H1 (cell line): ENCODE measurements at regions not wholly inside any gene's neighbourhood (a gene's known extent, or its start where the extent isn't known, plus 50 kb on each side); places are given as distances from the start of the nearest gene placed in this dataset.
A peak's percentile ranks its signal among the peaks of the same experiment; 100 is the strongest.

Experiments used
- CTCF ChIA-PET: fragments of 300-600 bp; sonication (Branson Sonifier 250); formaldehyde crosslinking; loops from one replicate; lab custom pipeline; 2021; ENCODE audit not compliant: partially characterized antibody; lab: Charles Lee
- POLR2A ChIA-PET: fragments of 300-600 bp; sonication (Branson Sonifier 250); formaldehyde crosslinking; loops from one replicate; lab custom pipeline; 2021; ENCODE audit warnings: inconsistent platforms; ENCODE audit not compliant: partially characterized antibody; lab: Charles Lee
- DNase-seq, 2 experiments: peaks; one replicate each; pipeline versions ENCODE4 v3.0.0 to v3.0.0-alpha.2; 2010 to 2022; ENCODE audit warnings: low spot score in 2 of 2, low read depth in 1 of 2, mixed read lengths in 1 of 2
- FAIRE-seq: peaks from 2 replicates; lab custom pipeline; 2011; peaks lifted over from hg19 to GRCh38; lab: Jason Lieb, UNC
- H2AFZ ChIP-seq: 2 replicates; pipeline ENCODE4 v1.8.1; 2012; ENCODE audit warnings: low read length, inconsistent platforms
- H2AK5ac ChIP-seq: 2 replicates; pipeline ENCODE4 v1.6.1; 2013; ENCODE audit warnings: low read depth, low read length
- H2BK120ac ChIP-seq: replicated peaks from 2 replicates; pipeline ENCODE3; 2013; ENCODE audit warnings: low read depth, low read length, inconsistent platforms
- H2BK12ac ChIP-seq: 2 replicates; pipeline ENCODE4 v1.6.1; 2013; ENCODE audit warnings: low read depth, low read length
- H2BK15ac ChIP-seq: 2 replicates; pipeline ENCODE4 v1.6.1; 2013; ENCODE audit warnings: low read length
- H2BK20ac ChIP-seq: 2 replicates; pipeline ENCODE4 v1.6.1; 2013; ENCODE audit warnings: low read length
- H2BK5ac ChIP-seq: 2 replicates; pipeline ENCODE4 v1.6.1; 2013; ENCODE audit warnings: low read depth, low read length
- H3K14ac ChIP-seq: 2 replicates; pipeline ENCODE4 v1.6.1; 2013; ENCODE audit warnings: inconsistent platforms; ENCODE audit not compliant: insufficient read length
- H3K18ac ChIP-seq: 2 replicates; pipeline ENCODE4 v1.6.1; 2013; ENCODE audit warnings: low read length; ENCODE audit errors: extremely low read depth
- H3K23ac ChIP-seq: 2 replicates; pipeline ENCODE4 v1.6.1; 2013; ENCODE audit warnings: inconsistent platforms; ENCODE audit not compliant: insufficient read length
- H3K23me2 ChIP-seq: 2 replicates; pipeline ENCODE4 v1.6.1; 2013; ENCODE audit warnings: low read depth, low read length
- H3K27ac ChIP-seq: 2 replicates; pipeline ENCODE4 v1.6.1; 2011; ENCODE audit warnings: low read depth, low read length, inconsistent platforms
- H3K27me3 ChIP-seq, 4 experiments: replicated peaks in 1 of 4; 1 replicate in 1 of 4; 2 replicates in 3 of 4; pipeline versions ENCODE4 v1.6.1 to v1.8.1; 2011 to 2013; ENCODE audit warnings: low read length in 3 of 4, mild to moderate bottlenecking in 3 of 4, inconsistent platforms in 2 of 4, mixed read lengths in 2 of 4, moderate library complexity in 1 of 4; ENCODE audit not compliant: control insufficient read depth in 3 of 4, insufficient read depth in 3 of 4; ENCODE audit errors: extremely low read depth in 1 of 4
- H3K36me3 ChIP-seq, 4 experiments: 2 replicates each; pipeline versions ENCODE4 v1.6.1 to v1.8.1; 2011 to 2013; ENCODE audit warnings: mild to moderate bottlenecking in 4 of 4, low read length in 3 of 4, moderate library complexity in 2 of 4, control low read depth in 1 of 4, inconsistent platforms in 1 of 4; ENCODE audit not compliant: insufficient read depth in 4 of 4, control insufficient read depth in 2 of 4
- H3K4ac ChIP-seq: replicated peaks from 2 replicates; pipeline ENCODE3; 2013; ENCODE audit warnings: low read length, low read depth, mixed read lengths, inconsistent platforms; ENCODE audit not compliant: insufficient read length
- H3K4me1 ChIP-seq, 4 experiments: replicated peaks in 1 of 4; 1 replicate in 1 of 4; 2 replicates in 3 of 4; pipeline versions ENCODE4 v1.6.1 to v1.8.1; 2011 to 2013; ENCODE audit warnings: low read length in 3 of 4, inconsistent platforms in 2 of 4, mixed read lengths in 1 of 4; ENCODE audit not compliant: insufficient read depth in 4 of 4, control insufficient read depth in 3 of 4
- H3K4me2 ChIP-seq, 2 experiments: 2 replicates each; pipeline versions ENCODE4 v1.6.1 to v1.8.1; 2011 to 2013; ENCODE audit warnings: low read depth in 2 of 2, low read length in 2 of 2, control low read depth in 1 of 2, inconsistent platforms in 1 of 2, mild to moderate bottlenecking in 1 of 2; ENCODE audit not compliant: insufficient read depth in 1 of 2
- H3K4me3 ChIP-seq, 4 experiments: fragments of 200-600, 300-600 bp in 1 of 4; sonication (generic), shearing (Covaris generic), sonication (Bioruptor Twin) in 1 of 4; 2 replicates each; pipeline versions ENCODE4 v1.5.1 to v1.8.1; 2011 to 2016; ENCODE audit warnings: low read length in 4 of 4, low read depth in 3 of 4, control low read depth in 2 of 4, inconsistent platforms in 2 of 4, mild to moderate bottlenecking in 2 of 4, mixed read lengths in 1 of 4, moderate library complexity in 1 of 4; ENCODE audit not compliant: insufficient read depth in 2 of 4; ENCODE audit errors: extremely low read depth in 1 of 4
- H3K56ac ChIP-seq: replicated peaks from 2 replicates; pipeline ENCODE3; 2013; ENCODE audit warnings: low read depth, mild to moderate bottlenecking, mixed read lengths, low read length, inconsistent platforms; ENCODE audit not compliant: insufficient read length
- H3K79me1 ChIP-seq: 2 replicates; pipeline ENCODE4 v1.6.1; 2013; ENCODE audit warnings: low read depth, low read length, control low read depth
- H3K79me2 ChIP-seq, 2 experiments: 2 replicates each; pipeline versions ENCODE4 v1.6.1 to v1.8.1; 2012 to 2013; ENCODE audit warnings: low read length in 2 of 2, mild to moderate bottlenecking in 2 of 2, inconsistent platforms in 1 of 2; ENCODE audit not compliant: insufficient read depth in 2 of 2, control insufficient read depth in 1 of 2
- H3K9ac ChIP-seq, 4 experiments: replicated peaks in 1 of 4; 1 replicate in 1 of 4; 2 replicates in 3 of 4; pipeline versions ENCODE4 v1.6.1 to v1.8.1; 2011 to 2013; ENCODE audit warnings: low read depth in 3 of 4, low read length in 3 of 4, control low read depth in 2 of 4, mild to moderate bottlenecking in 2 of 4, moderate library complexity in 2 of 4, inconsistent platforms in 1 of 4; ENCODE audit errors: extremely low read depth in 1 of 4
- H3K9me3 ChIP-seq, 2 experiments: 2 replicates each; pipeline versions ENCODE4 v1.6.1 to v1.8.1; 2012 to 2013; ENCODE audit warnings: mild to moderate bottlenecking in 2 of 2, moderate library complexity in 2 of 2, control low read depth in 1 of 2, inconsistent platforms in 1 of 2, low read depth in 1 of 2, low read length in 1 of 2, mixed read lengths in 1 of 2; ENCODE audit not compliant: insufficient read depth in 2 of 2
- H4K20me1 ChIP-seq, 2 experiments: replicated peaks in 1 of 2; 2 replicates each; pipeline versions ENCODE3 to v1.8.1; 2011 to 2013; ENCODE audit warnings: inconsistent platforms in 2 of 2, low read length in 2 of 2, mild to moderate bottlenecking in 1 of 2; ENCODE audit not compliant: insufficient read depth in 2 of 2, control insufficient read depth in 1 of 2
- H4K5ac ChIP-seq: 2 replicates; pipeline ENCODE4 v1.6.1; 2013; ENCODE audit warnings: low read length, low read depth, mixed read lengths, inconsistent platforms; ENCODE audit not compliant: insufficient read length
- H4K8ac ChIP-seq: 2 replicates; pipeline ENCODE4 v1.8.0; 2013; ENCODE audit warnings: mild to moderate bottlenecking, moderate library complexity, low read length, inconsistent platforms; ENCODE audit not compliant: insufficient read depth; ENCODE audit errors: extremely low read depth
- H4K91ac ChIP-seq: replicated peaks from 2 replicates; pipeline ENCODE3; 2013; ENCODE audit warnings: low read length, mixed read lengths, inconsistent platforms; ENCODE audit not compliant: insufficient read length
- CBX5 ChIP-seq: fragments of 300-800, 300-1000 bp; sonication (generic); IDR thresholded peaks from 2 replicates; pipeline ENCODE4 v1.7.1; 2016; ENCODE audit warnings: antibody characterized with exemption, low read length, low read depth
- CBX8 ChIP-seq: fragments of 300-800, 300-1000 bp; sonication (generic); IDR thresholded peaks from 2 replicates; pipeline ENCODE4 v1.7.1; 2016; ENCODE audit warnings: low read depth, low read length, borderline replicate concordance
- CHD2 ChIP-seq: IDR thresholded peaks from 2 replicates; pipeline ENCODE4 v1.6.1; 2012; ENCODE audit warnings: low read length, improper control_type of control experiment
- EP300 ChIP-seq, 2 experiments: IDR thresholded peaks; 1 replicate in 1 of 2; 2 replicates in 1 of 2; pipeline ENCODE4 v1.6.1; 2011 to 2012; ENCODE audit warnings: low read depth in 2 of 2, low read length in 2 of 2, mild to moderate bottlenecking in 2 of 2, borderline replicate concordance in 1 of 2, inconsistent platforms in 1 of 2, moderate library complexity in 1 of 2
- GABPA ChIP-seq: IDR thresholded peaks from 2 replicates; pipeline ENCODE4 v1.6.1; 2011; ENCODE audit warnings: mild to moderate bottlenecking, low read length, moderate library complexity, borderline replicate concordance; ENCODE audit not compliant: insufficient read depth
- KDM1A ChIP-seq: fragments of 200-600, 300-600 bp; sonication (generic); IDR thresholded peaks from 2 replicates; pipeline ENCODE4 v1.7.1; 2016; ENCODE audit warnings: mild to moderate bottlenecking, low read length, borderline replicate concordance
- MAFK ChIP-seq: IDR thresholded peaks from 2 replicates; pipeline ENCODE4 v1.6.1; 2012; ENCODE audit warnings: low read depth, mild to moderate bottlenecking, improper control_type of control experiment, low read length
- POU5F1 ChIP-seq: IDR thresholded peaks from 2 replicates; pipeline ENCODE4 v1.6.1; 2011; ENCODE audit warnings: low read depth, mild to moderate bottlenecking, low read length, moderate library complexity
- RXRA ChIP-seq: IDR thresholded peaks from 2 replicates; pipeline ENCODE4 v1.6.1; 2011; ENCODE audit warnings: low read depth, mild to moderate bottlenecking, low read length, moderate library complexity; ENCODE audit not compliant: insufficient read depth
- SIRT6 ChIP-seq: IDR thresholded peaks from one replicate; pipeline ENCODE4 v1.7.1; 2012; ENCODE audit warnings: low read length, inconsistent platforms
- SIX5 ChIP-seq: IDR thresholded peaks from 2 replicates; pipeline ENCODE4 v1.6.1; 2011; ENCODE audit warnings: mild to moderate bottlenecking, low read depth, low read length
- SUZ12 ChIP-seq: fragments of 200-600 bp; sonication (generic); IDR thresholded peaks from 2 replicates; pipeline ENCODE4 v1.6.1; 2012; ENCODE audit warnings: mild to moderate bottlenecking, inconsistent platforms, low read length, moderate library complexity, mixed read lengths
- TAF1 ChIP-seq: IDR thresholded peaks from 2 replicates; pipeline ENCODE4 v1.6.1; 2011; ENCODE audit warnings: mild to moderate bottlenecking, low read depth, low read length
- TCF12 ChIP-seq: IDR thresholded peaks from 2 replicates; pipeline ENCODE4 v1.6.1; 2011; ENCODE audit warnings: low read depth, mild to moderate bottlenecking, low read length
- TEAD4 ChIP-seq: IDR thresholded peaks from 2 replicates; pipeline ENCODE4 v1.6.1; 2012; ENCODE audit warnings: low read depth, low read length, inconsistent platforms, mixed read lengths
- ZNF274 ChIP-seq: IDR thresholded peaks from 2 replicates; pipeline ENCODE4 v1.7.0; 2012; ENCODE audit warnings: low read length, borderline replicate concordance; ENCODE audit errors: extremely low read depth
- whole genome bisulfite sequencing, 2 experiments: shearing (Covaris generic) in 1 of 2; methylation state at CpG; one replicate each; pipeline versions ENCODE4 v1.1.6 to v1.1.7; 2013 to 2015; ENCODE audit warnings: low lambda C conversion rate in 2 of 2, mixed read lengths in 2 of 2, inconsistent platforms in 1 of 2, low coverage in 1 of 2, missing lambda C conversion rate in 1 of 2; ENCODE audit not compliant: insufficient replicate concordance in 2 of 2, insufficient coverage in 1 of 2, insufficient read length in 1 of 2; ENCODE audit errors: extremely low coverage in 1 of 2, missing lambda C conversion rate in 1 of 2; 5-methylcytosine and 5-hydroxymethylcytosine counted together

GRCh38 chr16:29154088-29154487 lies 169.2 kb downstream of the LAT start:
- H3K4me2 ChIP-seq, result no peak overlapping the region
- H3K18ac ChIP-seq, result no peak overlapping the region
- H4K5ac ChIP-seq, result no peak overlapping the region
- H4K8ac ChIP-seq, result no peak overlapping the region
- no peak overlapping the region for H3K4me3 ChIP-seq
- H2BK20ac ChIP-seq, result no peak overlapping the region
- H3K23me2 ChIP-seq, result no peaks in the 10 kb centered on the region
- 89% methylated on average over 18 of the region's 18 CpGs; no CpG with 5 or more reads in 1 of the 2 experiments for WGBS, 2 experiments
- H3K23ac ChIP-seq, result no peak overlapping the region
- no peak overlapping the region for H3K4ac ChIP-seq
- no peak overlapping the region for H3K14ac ChIP-seq
- H2BK120ac ChIP-seq, result no peak overlapping the region
- H3K27me3 ChIP-seq, result no peaks in the 10 kb centered on the region
- FAIRE-seq (no peak), DNase-seq (no peak)
- no peak overlapping the region for H3K9ac ChIP-seq
- no peak overlapping the region for H4K91ac ChIP-seq
- no peaks in the 10 kb centered on the region for H3K36me3 ChIP-seq
- H3K4me1 ChIP-seq, result peaks cover 2 to 10% (median 6%) of the 10 kb centered on the region in 4 experiments; a peak in 5 of 7 replicates
- H2AFZ ChIP-seq, result no peak overlapping the region
- H3K79me1 ChIP-seq, result no peaks in the 10 kb centered on the region
- no peak overlapping the region for H2BK5ac ChIP-seq
- peak overlapping the region; percentile 39; the same call in 1 of the 2 replicates for H2BK12ac ChIP-seq
- no peak overlapping the region; the same call in 1 of the 2 replicates for H2BK15ac ChIP-seq
- no peaks in the 10 kb centered on the region for H3K79me2 ChIP-seq
- no peaks in the 10 kb centered on the region; a peak in 1 of 4 replicates for H3K9me3 ChIP-seq
- H3K56ac ChIP-seq, result no peak overlapping the region
- no peaks in the 10 kb centered on the region for H4K20me1 ChIP-seq
- no peak overlapping the region for H3K27ac ChIP-seq
- H2AK5ac ChIP-seq, result no peak overlapping the region
- CTCF ChIA-PET, result no interaction called here
- POLR2A ChIA-PET, result no interaction called here
- TF ChIP-seq KDM1A, result no peak
- no peak for TF ChIP-seq POU5F1
- no peak for TF ChIP-seq GABPA
- TF ChIP-seq ZNF274, result no peak
- no peak for TF ChIP-seq SUZ12
- TF ChIP-seq SIRT6, result no peak
- TF ChIP-seq EP300 (IDR thresholded peaks at IDR 0.05; ENCODE audit: borderline replicate concordance in 1 of 2, low read depth in 2 of 2, low read length in 2 of 2), result no peak
- TF ChIP-seq SIX5, result no peak
- TF ChIP-seq TAF1, result no peak
- no peak for TF ChIP-seq MAFK
- TF ChIP-seq TEAD4, result no peak
- no peak for TF ChIP-seq CHD2
- TF ChIP-seq TCF12, result no peak
- no peak for TF ChIP-seq RXRA
- TF ChIP-seq CBX5, result no peak
- no peak for TF ChIP-seq CBX8
